HCT116 (cell line): ENCODE measurements at regions not wholly inside any gene's neighbourhood (a gene's known extent, or its start where the extent isn't known, plus 50 kb on each side); places are given as distances from the start of the nearest gene placed in this dataset.

Experiments used
- ATAC-seq: fragments of 200-7000 bp; cut with Tn5 transposase; 2 replicates; pipeline ENCODE4 v1.9.1; 2020; ENCODE audit warnings: mild to moderate bottlenecking, moderate library complexity
- BruUV-seq: library from RNA; stranded (reverse); fragments of 400-500 nt; replicated peaks from 2 replicates; lab custom pipeline; 2021; lab: Mats Ljungman, UMichigan
- CTCF ChIA-PET: fragments of 300-600 bp; sonication (Branson Sonifier 250); formaldehyde crosslinking; loops from one replicate; lab custom pipeline; 2021; ENCODE audit warnings: antibody characterized with exemption; lab: Charles Lee
- POLR2A ChIA-PET: fragments of 300-600, 350-600 bp; sonication (Branson Sonifier 250); formaldehyde crosslinking; loops from one replicate; lab custom pipeline; 2021; ENCODE audit warnings: antibody characterized with exemption; lab: Charles Lee
- RAD21 ChIA-PET, 2 experiments: fragments of 300-600 bp; sonication (Branson Sonifier 250); formaldehyde crosslinking; loops; one replicate each; lab custom pipeline; 2023; ENCODE audit warnings: low total read pairs in 2 of 2; ENCODE audit not compliant: uncharacterized antibody in 2 of 2, unreplicated experiment in 2 of 2, low non-redundant PET in 1 of 2; lab: Charles Lee
- DNase-seq: peaks from one replicate; pipeline ENCODE4 v3.0.0-alpha.2; 2010; ENCODE audit warnings: low read depth, low spot score
- H2AFZ ChIP-seq: fragments of 200-600 bp; shearing (Covaris generic), sonication (generic); 2 replicates; pipeline ENCODE4 v1.6.1; 2017; ENCODE audit warnings: low read depth, mixed run types, mixed read lengths, antibody characterized with exemption, low read length; ENCODE audit not compliant: poor library complexity, severe bottlenecking
- H3K27ac ChIP-seq: 2 replicates; pipeline ENCODE4 v1.5.1; 2012; ENCODE audit warnings: low read depth, low read length
- H3K27me3 ChIP-seq: fragments of 200-600 bp; sonication (generic); 2 replicates; pipeline ENCODE4 v1.6.1; 2016; ENCODE audit warnings: mixed run types, low read length, mixed read lengths; ENCODE audit not compliant: insufficient read depth
- H3K36me3 ChIP-seq, 2 experiments: fragments of 200-500 bp in 1 of 2; fragments of 200-600 bp in 1 of 2; sonication (Bioruptor generic) in 1 of 2; sonication (generic) in 1 of 2; 2 replicates each; pipeline versions ENCODE4 v1.5.1 to v1.6.1; 2014 to 2016; ENCODE audit warnings: low read length in 2 of 2, inconsistent platforms in 1 of 2, mixed read lengths in 1 of 2, mixed run types in 1 of 2; ENCODE audit not compliant: insufficient read depth in 2 of 2, control insufficient read depth in 1 of 2
- H3K4me1 ChIP-seq, 2 experiments: fragments of 200-600 bp in 1 of 2; sonication (generic) in 1 of 2; 2 replicates each; pipeline versions ENCODE4 v1.5.1 to v1.6.1; 2012 to 2017; ENCODE audit warnings: low read length in 2 of 2, inconsistent platforms in 1 of 2, mild to moderate bottlenecking in 1 of 2, mixed read lengths in 1 of 2, mixed run types in 1 of 2, moderate library complexity in 1 of 2; ENCODE audit not compliant: insufficient read depth in 2 of 2, control insufficient read depth in 1 of 2
- H3K4me2 ChIP-seq: fragments of 200-600 bp; sonication (generic); 2 replicates; pipeline ENCODE4 v1.6.1; 2017; ENCODE audit warnings: mixed run types, low read length, mixed read lengths
- H3K4me3 ChIP-seq, 2 experiments: fragments of 200-600 bp in 1 of 2; sonication (generic) in 1 of 2; replicated peaks in 1 of 2; 2 replicates each; pipeline ENCODE4 v1.5.1; 2011 to 2016; ENCODE audit warnings: low read length in 2 of 2, control low read depth in 1 of 2, low read depth in 1 of 2, mild to moderate bottlenecking in 1 of 2, mixed read lengths in 1 of 2, mixed run types in 1 of 2
- H3K79me2 ChIP-seq: fragments of 200-600 bp; sonication (generic); 2 replicates; pipeline ENCODE4 v1.6.1; 2017; ENCODE audit warnings: mild to moderate bottlenecking, mixed run types, low read length, moderate library complexity, mixed read lengths; ENCODE audit not compliant: insufficient read depth
- H3K9ac ChIP-seq: fragments of 200-600 bp; sonication (generic); 2 replicates; pipeline ENCODE4 v1.6.1; 2016; ENCODE audit warnings: low read length, mixed read lengths
- H3K9me2 ChIP-seq: fragments of 200-600 bp; sonication (generic), shearing (Covaris generic); 2 replicates; pipeline ENCODE4 v1.6.1; 2017; ENCODE audit warnings: mixed run types, mild to moderate bottlenecking, moderate library complexity; ENCODE audit not compliant: insufficient read depth
- H3K9me3 ChIP-seq, 2 experiments: fragments of 200-500 bp in 1 of 2; fragments of 200-600 bp in 1 of 2; sonication (Bioruptor generic) in 1 of 2; sonication (generic) in 1 of 2; 2 replicates each; pipeline ENCODE4 v1.6.1; 2014 to 2017; ENCODE audit warnings: low read length in 2 of 2, mixed read lengths in 2 of 2, inconsistent platforms in 1 of 2, low read depth in 1 of 2, mild to moderate bottlenecking in 1 of 2, mixed run types in 1 of 2, moderate library complexity in 1 of 2; ENCODE audit not compliant: control insufficient read depth in 1 of 2, insufficient read depth in 1 of 2
- H4K20me1 ChIP-seq: fragments of 200-600 bp; sonication (generic), shearing (Covaris generic); 2 replicates; pipeline ENCODE4 v1.6.1; 2017; ENCODE audit warnings: mixed run types, mild to moderate bottlenecking, moderate library complexity; ENCODE audit not compliant: insufficient read depth
- ATF3 ChIP-seq: IDR thresholded peaks from 2 replicates; pipeline ENCODE4 v1.6.1; 2012
- CBX3 ChIP-seq: IDR thresholded peaks from 2 replicates; pipeline ENCODE4 v1.6.1; 2012; ENCODE audit warnings: low read depth
- CEBPB ChIP-seq: IDR thresholded peaks from 2 replicates; pipeline ENCODE4 v1.6.1; 2012; ENCODE audit warnings: low read depth
- EGR1 ChIP-seq: IDR thresholded peaks from 2 replicates; pipeline ENCODE4 v1.6.1; 2012; ENCODE audit warnings: low read depth
- ELF1 ChIP-seq: IDR thresholded peaks from 2 replicates; pipeline ENCODE4 v1.6.1; 2012; ENCODE audit warnings: low read depth, borderline replicate concordance
- EZH2 ChIP-seq: fragments of 200-600 bp; sonication (generic); IDR thresholded peaks from 2 replicates; pipeline ENCODE4 v1.6.1; 2017; ENCODE audit warnings: antibody characterized with exemption, mixed run types
- EZH2phosphoT487 ChIP-seq: fragments of 200-600 bp; IDR thresholded peaks from 2 replicates; pipeline ENCODE4 v1.6.1; 2018; ENCODE audit warnings: antibody characterized with exemption, borderline replicate concordance
- JUND ChIP-seq: IDR thresholded peaks from 2 replicates; pipeline ENCODE4 v1.6.1; 2012
- RAD21 ChIP-seq: IDR thresholded peaks from 2 replicates; pipeline ENCODE4 v1.6.1; 2012; ENCODE audit warnings: low read depth, mild to moderate bottlenecking
- REST ChIP-seq: IDR thresholded peaks from 2 replicates; pipeline ENCODE4 v1.6.1; 2012; ENCODE audit warnings: low read depth
- SIN3A ChIP-seq: IDR thresholded peaks from 2 replicates; pipeline ENCODE4 v1.6.1; 2012; ENCODE audit warnings: low read depth
- SRF ChIP-seq: IDR thresholded peaks from 2 replicates; pipeline ENCODE4 v1.6.1; 2012; ENCODE audit warnings: low read depth
- TCF7L2 ChIP-seq: IDR thresholded peaks from 2 replicates; pipeline ENCODE4 v1.7.0; 2011; ENCODE audit warnings: borderline replicate concordance, inconsistent platforms; ENCODE audit not compliant: insufficient read depth, insufficient read length; ENCODE audit errors: extremely low read depth
- YY1 ChIP-seq: IDR thresholded peaks from 2 replicates; pipeline ENCODE4 v1.6.1; 2011; ENCODE audit warnings: low read length, low read depth, moderate library complexity, mild to moderate bottlenecking; ENCODE audit not compliant: insufficient replicate concordance; ENCODE audit errors: extremely low read depth
- ZFX ChIP-seq: fragments of 450-650 bp; IDR thresholded peaks from 2 replicates; pipeline ENCODE4 v1.6.1; 2017
- ZNF274 ChIP-seq: fragments of 200-500 bp; sonication (Bioruptor generic); IDR thresholded peaks from 2 replicates; pipeline ENCODE4 v1.6.1; 2014; ENCODE audit warnings: mild to moderate bottlenecking, low read depth, low read length, inconsistent platforms
- intact Hi-C: fragments of 100-400 bp; cut with micrococcal nuclease; formaldehyde crosslinking; loops from 2 replicates; pipeline ENCODE4 v1.10.0; 2022
- TF ChIP-seq, protein P1 (sequence below): IDR thresholded peaks from 2 replicates; pipeline ENCODE4 v1.6.1; 2012
- TF ChIP-seq, protein P2 (sequence below), 3 experiments: fragments of 200-600 bp in 1 of 3; sonication (generic) in 1 of 3; IDR thresholded peaks in 2 of 3; conservative IDR thresholded peaks in 1 of 3; 2 replicates each; pipeline ENCODE4 v1.5.1; 2012 to 2017; ENCODE audit warnings: low read depth in 2 of 3, low read length in 2 of 3, antibody characterized with exemption in 1 of 3, borderline replicate concordance in 1 of 3, control low read depth in 1 of 3, mild to moderate bottlenecking in 1 of 3, mixed read lengths in 1 of 3, mixed run types in 1 of 3, moderate library complexity in 1 of 3; ENCODE audit not compliant: insufficient read depth in 1 of 3

GRCh38 chr19:20339444-20339843, 172.4 kb downstream of the ZNF486 start (continued):
- no peak for TF ChIP-seq RAD21
- no peak for TF ChIP-seq JUND
- no peak for TF ChIP-seq SRF
- no peak for TF ChIP-seq EZH2phosphoT487
- no peak for TF ChIP-seq EGR1
- TF ChIP-seq, protein P1, sequence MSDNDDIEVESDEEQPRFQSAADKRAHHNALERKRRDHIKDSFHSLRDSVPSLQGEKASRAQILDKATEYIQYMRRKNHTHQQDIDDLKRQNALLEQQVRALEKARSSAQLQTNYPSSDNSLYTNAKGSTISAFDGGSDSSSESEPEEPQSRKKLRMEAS = no peak
- TF ChIP-seq ZNF274 = no peak
- TF ChIP-seq CEBPB = no peak

DNA sequence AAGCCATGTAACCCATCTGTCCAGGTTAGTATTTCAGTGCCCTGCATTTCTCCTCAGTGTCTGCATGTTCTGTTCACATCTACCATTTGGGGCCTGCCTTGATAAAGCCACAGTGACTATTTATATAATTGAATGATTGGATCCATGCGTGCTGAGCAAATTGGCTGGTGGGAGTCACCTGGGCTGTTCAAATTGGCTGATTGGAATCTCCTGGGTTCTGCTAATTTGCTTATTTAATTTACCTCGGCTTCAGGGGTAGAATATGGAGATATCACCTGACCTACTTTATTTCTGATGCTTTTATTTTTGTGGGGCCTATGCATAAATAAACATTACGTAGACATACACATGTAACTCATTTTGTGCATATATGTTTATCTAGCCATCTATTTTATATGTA, 167.7 kb downstream of the ZNF486 start:
- no peaks in the 10 kb centered on the region for H4K20me1 ChIP-seq
- no peak overlapping the region for H2AFZ ChIP-seq
- BruUV-seq = no TSS peak
- H3K27ac ChIP-seq = no peak overlapping the region
- CTCF ChIA-PET = no interaction called here
- H3K4me3 ChIP-seq = no peak overlapping the region
- no peaks in the 10 kb centered on the region for H3K4me1 ChIP-seq
- POLR2A ChIA-PET = no interaction called here
- no peak overlapping the region for H3K4me2 ChIP-seq
- H3K9me2 ChIP-seq = no peaks in the 10 kb centered on the region
- no peaks in the 10 kb centered on the region for H3K79me2 ChIP-seq
- no peaks in the 10 kb centered on the region for H3K36me3 ChIP-seq
- peaks cover 9 to 14% of the 10 kb centered on the region in 2 experiments; a peak in 2 of 4 replicates for H3K9me3 ChIP-seq
- no peak overlapping the region for H3K9ac ChIP-seq
- intact Hi-C loops = no loop called here
- ATAC-seq = no peak
- no peaks in the 10 kb centered on the region for H3K27me3 ChIP-seq
- RAD21 ChIA-PET = no interaction called here
- no peak for DNase-seq
- no peak for TF ChIP-seq CBX3
- TF ChIP-seq, protein P1 = no peak
- no peak for TF ChIP-seq YY1
- TF ChIP-seq JUND = no peak
- no peak for TF ChIP-seq TCF7L2
- TF ChIP-seq SRF = no peak
- TF ChIP-seq EGR1 = no peak
- no peak for TF ChIP-seq ZNF274
- no peak for TF ChIP-seq REST
- TF ChIP-seq, protein P2, sequence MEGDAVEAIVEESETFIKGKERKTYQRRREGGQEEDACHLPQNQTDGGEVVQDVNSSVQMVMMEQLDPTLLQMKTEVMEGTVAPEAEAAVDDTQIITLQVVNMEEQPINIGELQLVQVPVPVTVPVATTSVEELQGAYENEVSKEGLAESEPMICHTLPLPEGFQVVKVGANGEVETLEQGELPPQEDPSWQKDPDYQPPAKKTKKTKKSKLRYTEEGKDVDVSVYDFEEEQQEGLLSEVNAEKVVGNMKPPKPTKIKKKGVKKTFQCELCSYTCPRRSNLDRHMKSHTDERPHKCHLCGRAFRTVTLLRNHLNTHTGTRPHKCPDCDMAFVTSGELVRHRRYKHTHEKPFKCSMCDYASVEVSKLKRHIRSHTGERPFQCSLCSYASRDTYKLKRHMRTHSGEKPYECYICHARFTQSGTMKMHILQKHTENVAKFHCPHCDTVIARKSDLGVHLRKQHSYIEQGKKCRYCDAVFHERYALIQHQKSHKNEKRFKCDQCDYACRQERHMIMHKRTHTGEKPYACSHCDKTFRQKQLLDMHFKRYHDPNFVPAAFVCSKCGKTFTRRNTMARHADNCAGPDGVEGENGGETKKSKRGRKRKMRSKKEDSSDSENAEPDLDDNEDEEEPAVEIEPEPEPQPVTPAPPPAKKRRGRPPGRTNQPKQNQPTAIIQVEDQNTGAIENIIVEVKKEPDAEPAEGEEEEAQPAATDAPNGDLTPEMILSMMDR (IDR thresholded peaks at IDR 0.05 in 2 of 3, conservative IDR thresholded peaks at IDR 0.05 in 1 of 3; ENCODE audit: borderline replicate concordance in 1 of 3, insufficient read depth in 1 of 3, low read depth in 2 of 3, low read length in 2 of 3) = no peak
- TF ChIP-seq ZFX = no peak
- TF ChIP-seq EZH2 = no peak
- TF ChIP-seq EZH2phosphoT487 = no peak
- no peak for TF ChIP-seq ATF3
- no peak for TF ChIP-seq SIN3A
- TF ChIP-seq ELF1 = no peak
